Ishikawa (cell line): ENCODE measurements at regions not wholly inside any gene's neighbourhood (a gene's known extent, or its start where the extent isn't known, plus 50 kb on each side); places are given as distances from the start of the nearest gene placed in this dataset.

ENCODE experiments used
- CEBPB ChIP-seq: IDR thresholded peaks from 2 replicates; pipeline ENCODE4 v1.6.1; 2012
- CREB1 ChIP-seq: IDR thresholded peaks from 2 replicates; pipeline ENCODE4 v1.6.1; 2012; ENCODE audit warnings: low read depth
- EGR1 ChIP-seq: IDR thresholded peaks from 2 replicates; pipeline ENCODE4 v1.6.1; 2012
- EP300 ChIP-seq: IDR thresholded peaks from 2 replicates; pipeline ENCODE4 v1.6.1; 2012; ENCODE audit warnings: borderline replicate concordance
- FOXM1 ChIP-seq: IDR thresholded peaks from 2 replicates; pipeline ENCODE4 v1.6.1; 2012; ENCODE audit warnings: low read depth, borderline replicate concordance
- MAX ChIP-seq: IDR thresholded peaks from 2 replicates; pipeline ENCODE4 v1.6.1; 2012
- NFIC ChIP-seq: IDR thresholded peaks from 2 replicates; pipeline ENCODE4 v1.6.1; 2012
- RAD21 ChIP-seq: IDR thresholded peaks from 2 replicates; pipeline ENCODE4 v1.6.1; 2012; ENCODE audit warnings: low read depth
- REST ChIP-seq: IDR thresholded peaks from 2 replicates; pipeline ENCODE4 v1.6.1; 2012; ENCODE audit warnings: low read depth, mild to moderate bottlenecking
- TAF1 ChIP-seq: IDR thresholded peaks from 2 replicates; pipeline ENCODE4 v1.6.1; 2012; ENCODE audit warnings: low read depth, mild to moderate bottlenecking
- TCF12 ChIP-seq: IDR thresholded peaks from 2 replicates; pipeline ENCODE4 v1.6.1; 2012; ENCODE audit warnings: low read depth
- TEAD4 ChIP-seq: IDR thresholded peaks from 2 replicates; pipeline ENCODE4 v1.6.1; 2012
- USF1 ChIP-seq: IDR thresholded peaks from 2 replicates; pipeline ENCODE4 v1.6.1; 2012
- YY1 ChIP-seq: IDR thresholded peaks from 2 replicates; pipeline ENCODE4 v1.6.1; 2012; ENCODE audit warnings: low read depth
- ZBTB7A ChIP-seq: IDR thresholded peaks from 2 replicates; pipeline ENCODE4 v1.6.1; 2012; ENCODE audit warnings: low read depth

GRCh38 chr1:220382994-220383393 lies 110.7 kb upstream of the RAB3GAP2 start:
- TF ChIP-seq CREB1: no peak
- no peak for TF ChIP-seq YY1
- no peak for TF ChIP-seq EGR1
- TF ChIP-seq CEBPB: no peak
- no peak for TF ChIP-seq EP300
- TF ChIP-seq FOXM1: no peak
- no peak for TF ChIP-seq RAD21
- no peak for TF ChIP-seq TEAD4
- no peak for TF ChIP-seq ZBTB7A
- TF ChIP-seq TAF1: no peak
- no peak for TF ChIP-seq REST
- TF ChIP-seq NFIC: no peak
- TF ChIP-seq USF1: no peak
- no peak for TF ChIP-seq MAX
- no peak for TF ChIP-seq TCF12

GRCh38 chr1:220380885-220381284 lies 108.6 kb upstream of the RAB3GAP2 start:
- no peak for TF ChIP-seq USF1
- no peak for TF ChIP-seq REST
- TF ChIP-seq EGR1: no peak
- no peak for TF ChIP-seq CEBPB
- no peak for TF ChIP-seq RAD21
- no peak for TF ChIP-seq CREB1
- no peak for TF ChIP-seq TEAD4
- TF ChIP-seq ZBTB7A: no peak
- TF ChIP-seq YY1: no peak
- no peak for TF ChIP-seq NFIC
- TF ChIP-seq EP300: no peak

GRCh38 chr1:220378571-220379302 lies 106.5 kb upstream of the RAB3GAP2 start:
- no peak for TF ChIP-seq CEBPB
- no peak for TF ChIP-seq EP300
- TF ChIP-seq EGR1: no peak
- no peak for TF ChIP-seq ZBTB7A
- no peak for TF ChIP-seq NFIC
- TF ChIP-seq FOXM1: no peak
- no peak for TF ChIP-seq USF1
- TF ChIP-seq TAF1: no peak
- TF ChIP-seq MAX: no peak
- TF ChIP-seq REST: no peak
- TF ChIP-seq TEAD4: no peak
- TF ChIP-seq TCF12: no peak
- TF ChIP-seq RAD21: no peak
- no peak for TF ChIP-seq CREB1
- TF ChIP-seq YY1: no peak

GRCh38 chr1:220375715-220376114 lies 103.5 kb upstream of the RAB3GAP2 start:
- TF ChIP-seq USF1 (no peak), TAF1 (no peak), TCF12 (no peak), EGR1 (no peak), REST (no peak), EP300 (no peak), TEAD4 (no peak), RAD21 (no peak)
